Muscle of leg (tissue), 3 donors: ENCODE measurements at regions not wholly inside any gene's neighbourhood (a gene's known extent, or its start where the extent isn't known, plus 50 kb on each side); places are given as distances from the start of the nearest gene placed in this dataset.
A peak's percentile ranks its signal among the peaks of the same experiment; 100 is the strongest.

Source experiments
- DNase-seq: peaks from one replicate; pipeline ENCODE4 v3.0.0; 2013
- H3K27ac ChIP-seq: one replicate; pipeline ENCODE4 v1.5.1; 2013; ENCODE audit warnings: mild to moderate bottlenecking, low read length, control low read depth
- H3K27me3 ChIP-seq: one replicate; pipeline ENCODE4 v1.6.1; 2013; ENCODE audit warnings: low read length; ENCODE audit not compliant: control insufficient read depth, insufficient read depth
- H3K36me3 ChIP-seq: one replicate; pipeline ENCODE4 v1.6.1; 2013; ENCODE audit warnings: low read length; ENCODE audit not compliant: control insufficient read depth, insufficient read depth
- H3K4me1 ChIP-seq: one replicate; pipeline ENCODE4 v1.6.1; 2013; ENCODE audit warnings: low read length; ENCODE audit not compliant: control insufficient read depth, insufficient read depth
- H3K4me3 ChIP-seq: one replicate; pipeline ENCODE4 v1.5.1; 2013; ENCODE audit warnings: low read length, control low read depth
- H3K9me3 ChIP-seq: replicated peaks from 2 replicates; pipeline ENCODE4 v1.6.1; 2013; ENCODE audit warnings: low read depth, low read length; ENCODE audit not compliant: control insufficient read depth
- WGBS: methylation state at CpG from one replicate; pipeline ENCODE4 v1.1.5; 2013; ENCODE audit warnings: missing lambda C conversion rate; ENCODE audit not compliant: insufficient coverage; 5-methylcytosine and 5-hydroxymethylcytosine counted together

GRCh38 chr2:12642332-12642731 lies 74.4 kb upstream of the TRIB2 start:
- H3K4me3 ChIP-seq, result no peak overlapping the region
- H3K4me1 ChIP-seq, result no peaks in the 10 kb centered on the region
- 89% methylated on average over 4 of the region's 7 CpGs for WGBS
- H3K27me3 ChIP-seq, result no peaks in the 10 kb centered on the region
- no peak for DNase-seq
- H3K9me3 ChIP-seq, result no peaks in the 10 kb centered on the region
- H3K27ac ChIP-seq, result no peak overlapping the region
- no peaks in the 10 kb centered on the region for H3K36me3 ChIP-seq

- no peaks in the 10 kb centered on the region for H3K9me3 ChIP-seq
- no peak overlapping the region for H3K4me3 ChIP-seq
- no peaks in the 10 kb centered on the region for H3K27me3 ChIP-seq
- DNase-seq, result no peak
- H3K27ac ChIP-seq, result no peak overlapping the region
- no peaks in the 10 kb centered on the region for H3K4me1 ChIP-seq
- no peaks in the 10 kb centered on the region for H3K36me3 ChIP-seq
- WGBS, result 87% methylated on average over 3 of the region's 5 CpGs
These were observed 73.9 kb upstream of the TRIB2 start for GRCh38 chr2:12642859-12643258.

GRCh38 chr2:12649602-12650400 lies 66.9 kb upstream of the TRIB2 start:
- no peak overlapping the region for H3K4me3 ChIP-seq
- no peaks in the 10 kb centered on the region for H3K36me3 ChIP-seq
- 80% methylated on average over 6 of the region's 10 CpGs for WGBS
- H3K4me1 ChIP-seq, result peaks cover 14% of the 10 kb centered on the region
- no peaks in the 10 kb centered on the region for H3K9me3 ChIP-seq
- no peak for DNase-seq
- H3K27me3 ChIP-seq, result no peaks in the 10 kb centered on the region
- no peak overlapping the region for H3K27ac ChIP-seq

- no peaks in the 10 kb centered on the region for H3K9me3 ChIP-seq
- no peaks in the 10 kb centered on the region for H3K36me3 ChIP-seq
- no peaks in the 10 kb centered on the region for H3K27me3 ChIP-seq
- H3K4me1 ChIP-seq, result peaks cover 14% of the 10 kb centered on the region
- 36% methylated on average over 3 of the region's 8 CpGs for WGBS
- DNase-seq, result peak; percentile 72
- peak overlapping the region; percentile 9 for H3K27ac ChIP-seq
- no peak overlapping the region for H3K4me3 ChIP-seq
These were observed 65.1 kb upstream of the TRIB2 start for GRCh38 chr2:12651641-12652040.

GRCh38 chr2:12652723-12653122 lies 64.0 kb upstream of the TRIB2 start:
- H3K36me3 ChIP-seq, result no peaks in the 10 kb centered on the region
- peak; percentile 65 for DNase-seq
- no peak overlapping the region for H3K27ac ChIP-seq
- H3K4me3 ChIP-seq, result no peak overlapping the region
- H3K27me3 ChIP-seq, result no peaks in the 10 kb centered on the region
- 73% methylated on average over 5 of the region's 9 CpGs for WGBS
- H3K9me3 ChIP-seq, result no peaks in the 10 kb centered on the region
- H3K4me1 ChIP-seq, result peaks cover 14% of the 10 kb centered on the region

- Histone ChIP-seq H3K9me3 (no peaks in the 10 kb centered on the region), H3K4me3 (no peak overlapping the region), H3K4me1 (peaks cover 4% of the 10 kb centered on the region), H3K27ac (no peak overlapping the region), H3K27me3 (no peaks in the 10 kb centered on the region), H3K36me3 (no peaks in the 10 kb centered on the region)
- no peak for DNase-seq
- WGBS, result 96% methylated on average over 6 of the region's 6 CpGs
These were observed 59.2 kb upstream of the TRIB2 start for GRCh38 chr2:12657560-12657959.

- no peak overlapping the region for H3K4me3 ChIP-seq
- no peaks in the 10 kb centered on the region for H3K9me3 ChIP-seq
- H3K36me3 ChIP-seq, result no peaks in the 10 kb centered on the region
- peaks cover under 1% of the 10 kb centered on the region for H3K4me1 ChIP-seq
- 100% methylated on average over 1 of the region's 3 CpGs for WGBS
- H3K27me3 ChIP-seq, result no peaks in the 10 kb centered on the region
- no peak for DNase-seq
- no peak overlapping the region for H3K27ac ChIP-seq
These were observed 58.3 kb upstream of the TRIB2 start for GRCh38 chr2:12658310-12658945.

- Histone ChIP-seq H3K27me3 (no peaks in the 10 kb centered on the region), H3K4me3 (no peak overlapping the region), H3K9me3 (peaks cover 5% of the 10 kb centered on the region), H3K27ac (no peak overlapping the region), H3K4me1 (peaks cover 2% of the 10 kb centered on the region), H3K36me3 (no peaks in the 10 kb centered on the region)
- no CpG with 5 or more reads among the region's 1 CpG for WGBS
- no peak for DNase-seq
These were observed 55.2 kb upstream of the TRIB2 start for GRCh38 chr2:12661489-12661888.

GRCh38 chr2:12663306-12664037 lies 53.3 kb upstream of the TRIB2 start:
- no peaks in the 10 kb centered on the region for H3K27me3 ChIP-seq
- H3K9me3 ChIP-seq, result peaks cover 12% of the 10 kb centered on the region
- H3K36me3 ChIP-seq, result no peaks in the 10 kb centered on the region
- peaks cover 2% of the 10 kb centered on the region for H3K4me1 ChIP-seq
- peak; percentile 42 for DNase-seq
- 59% methylated on average over 6 of the region's 11 CpGs for WGBS
- no peak overlapping the region for H3K27ac ChIP-seq
- H3K4me3 ChIP-seq, result no peak overlapping the region

- Histone ChIP-seq H3K36me3 (no peaks in the 10 kb centered on the region), H3K27me3 (no peaks in the 10 kb centered on the region), H3K4me1 (peaks cover 2% of the 10 kb centered on the region), H3K9me3 (peaks cover 12% of the 10 kb centered on the region), H3K27ac (no peak overlapping the region), H3K4me3 (no peak overlapping the region)
- peak; percentile 52 for DNase-seq
These were observed 51.4 kb upstream of the TRIB2 start for GRCh38 chr2:12665334-12665733.
